Activated effector memory CD4-positive, alpha-beta T cell treated with Interleukin-2 at 50 U/mL for 16 hours (primary cell): ENCODE measurements at regions not wholly inside any gene's neighbourhood (a gene's known extent, or its start where the extent isn't known, plus 50 kb on each side); places are given as distances from the start of the nearest gene placed in this dataset.
A peak's percentile ranks its signal among the peaks of the same experiment; 100 is the strongest.

Experiments used
- DNase-seq: peaks from one replicate; pipeline ENCODE4 v3.0.0-alpha.2; 2020

- no peak for DNase-seq
These were observed 356.1 kb upstream of the SLITRK1 start for GRCh38 chr13:84238381-84238780.

DNA sequence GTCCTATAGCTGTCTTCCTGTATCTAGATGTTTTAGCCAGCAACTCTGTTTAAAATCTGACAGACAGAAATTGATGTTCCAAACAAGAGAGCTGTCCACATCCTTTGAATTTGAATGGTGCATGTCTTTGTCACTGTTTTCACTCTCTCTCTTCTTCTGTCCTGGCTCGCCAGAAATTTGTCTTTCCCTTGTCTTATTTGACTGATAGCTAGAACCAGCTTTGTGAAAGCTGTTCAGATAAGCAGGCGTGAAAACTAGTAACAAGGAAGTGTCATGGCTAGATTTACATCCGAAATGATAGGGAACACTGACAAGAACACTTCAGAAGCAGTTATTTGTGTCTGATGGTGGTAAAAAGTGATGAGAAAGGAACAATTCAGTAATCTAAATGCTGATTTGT lies 354.9 kb upstream of the SLITRK1 start:
- DNase-seq: no peak

GRCh38 chr13:84234416-84234815 lies 352.1 kb upstream of the SLITRK1 start:
- no peak for DNase-seq

- DNase-seq: no peak
These were observed 348.3 kb upstream of the SLITRK1 start for GRCh38 chr13:84230568-84230967.

DNA sequence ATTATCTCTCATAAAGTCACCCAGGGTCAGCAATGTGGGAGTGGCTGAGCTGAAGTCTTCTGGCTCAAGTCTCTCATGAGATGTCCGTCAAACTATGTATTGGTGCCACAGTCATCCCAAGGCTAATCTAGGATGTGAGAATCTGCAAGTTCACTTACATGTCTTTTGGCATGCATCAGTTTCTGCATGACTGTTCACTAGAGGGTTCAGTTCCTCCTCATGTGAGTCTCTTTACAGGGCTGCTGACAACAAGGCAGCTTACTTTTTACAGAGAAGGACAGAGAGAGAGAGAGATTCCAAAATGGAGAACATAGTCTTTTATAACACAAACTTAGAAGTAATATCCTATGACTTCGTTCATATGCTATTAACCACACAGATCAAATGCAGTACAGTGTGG lies 328.8 kb upstream of the SLITRK1 start:
- DNase-seq: no peak

- no peak for DNase-seq
These were observed 326.1 kb upstream of the SLITRK1 start for GRCh38 chr13:84208246-84208910.

DNA sequence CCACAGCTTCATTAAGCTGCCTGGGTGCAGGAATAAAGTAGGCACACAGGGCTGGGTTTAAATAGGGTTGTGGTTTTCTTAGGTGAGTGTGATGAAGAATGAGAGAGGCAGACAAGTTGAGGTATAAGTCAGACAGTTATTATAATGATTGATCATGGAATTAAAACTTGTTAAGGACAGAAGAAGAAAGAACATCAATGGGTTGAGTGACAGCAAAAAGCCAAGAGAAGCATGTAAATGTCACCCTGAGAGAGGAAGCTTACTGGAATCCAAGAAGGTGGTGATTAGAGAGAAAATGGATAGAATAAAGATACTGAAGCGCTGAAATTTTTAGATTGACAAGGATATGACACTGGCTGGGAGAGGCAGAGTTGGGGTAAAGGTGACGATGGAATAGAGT lies 325.2 kb upstream of the SLITRK1 start:
- DNase-seq: no peak

GRCh38 chr13:84200971-84201370 lies 318.7 kb upstream of the SLITRK1 start:
- no peak for DNase-seq

GRCh38 chr13:84192125-84192524 lies 309.9 kb upstream of the SLITRK1 start:
- DNase-seq: no peak

DNA sequence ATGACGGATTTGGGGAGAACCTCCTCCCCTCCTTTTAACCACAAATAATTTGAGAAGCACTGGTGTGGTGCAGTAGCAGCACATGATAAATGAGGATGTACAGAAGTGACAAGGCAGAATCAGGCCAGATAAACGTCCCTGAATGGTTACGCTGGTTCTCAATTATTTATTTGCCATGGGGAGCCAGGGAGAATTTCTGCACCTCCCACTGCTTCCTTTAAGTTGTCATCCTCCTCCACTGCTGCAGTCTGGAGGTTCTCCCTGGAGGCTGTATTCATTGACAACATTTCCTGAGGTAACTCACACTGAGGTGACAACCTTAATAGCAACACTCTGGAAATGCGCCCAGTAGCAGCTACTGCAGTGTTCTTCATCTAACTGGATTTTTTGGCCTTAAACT lies 308.9 kb upstream of the SLITRK1 start:
- DNase-seq: no peak

DNA sequence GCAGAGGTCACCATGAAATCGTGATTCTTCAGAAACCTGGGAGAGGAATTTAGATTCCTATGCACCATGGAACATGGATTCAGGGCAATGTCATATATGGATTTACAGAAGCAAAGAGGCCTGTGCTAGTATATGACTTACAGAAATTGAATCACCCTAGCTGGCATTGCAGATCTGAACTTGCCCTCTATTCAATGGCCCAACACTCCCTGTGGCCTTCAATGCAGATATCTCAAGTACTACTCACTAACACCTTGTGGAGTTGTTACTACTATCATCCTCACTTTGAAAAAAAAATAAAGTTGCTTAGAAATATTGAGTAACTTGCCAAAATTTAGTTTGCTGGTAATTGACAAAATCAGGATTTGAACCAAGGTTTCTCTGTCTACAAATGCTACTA lies 305.4 kb upstream of the SLITRK1 start:
- DNase-seq: no peak

GRCh38 chr13:84139561-84140158 lies 257.4 kb upstream of the SLITRK1 start:
- no peak for DNase-seq

- peak; percentile 35 for DNase-seq
These were observed 255.0 kb upstream of the SLITRK1 start for GRCh38 chr13:84137292-84137691.

DNA sequence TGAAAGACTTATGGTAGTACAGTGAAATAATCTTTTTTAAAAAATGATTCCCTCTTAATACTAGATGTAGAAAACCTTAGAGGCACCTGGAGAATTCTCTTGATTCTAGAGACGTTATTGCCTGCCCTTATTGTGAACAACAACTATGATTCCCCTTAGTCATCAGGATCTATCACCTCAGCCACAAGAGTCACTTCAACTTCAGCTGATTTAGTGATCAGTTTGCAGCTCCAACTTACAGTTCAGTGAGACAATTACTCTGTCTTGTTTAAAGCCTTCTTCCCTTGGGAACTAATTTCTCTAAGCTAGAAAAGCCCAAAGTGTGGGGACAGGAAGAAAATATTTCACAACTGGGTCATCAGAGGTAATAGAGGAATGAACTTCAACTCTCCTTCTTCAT lies 254.3 kb upstream of the SLITRK1 start:
- no peak for DNase-seq

DNA sequence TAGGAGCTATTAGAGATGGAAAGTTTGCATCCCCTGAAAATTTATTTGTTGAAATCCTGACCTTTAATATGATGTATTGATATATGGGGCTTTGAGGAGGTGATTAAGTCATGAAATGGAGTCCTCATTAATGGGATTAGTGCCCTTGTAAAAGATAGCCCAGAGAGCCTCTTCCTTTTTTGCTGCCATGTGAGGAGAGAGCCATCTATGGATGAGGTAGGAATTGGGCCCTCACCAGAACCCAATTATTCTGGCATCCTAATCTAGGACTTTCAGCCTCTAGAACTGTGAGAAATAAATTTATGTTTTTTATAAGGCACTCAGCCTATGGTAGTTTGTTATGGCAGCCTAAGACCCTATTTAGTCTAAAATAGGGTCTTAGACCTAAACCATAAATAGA lies 250.2 kb upstream of the SLITRK1 start:
- no peak for DNase-seq

GRCh38 chr13:84131249-84131648 lies 249.0 kb upstream of the SLITRK1 start:
- DNase-seq: no peak

DNA sequence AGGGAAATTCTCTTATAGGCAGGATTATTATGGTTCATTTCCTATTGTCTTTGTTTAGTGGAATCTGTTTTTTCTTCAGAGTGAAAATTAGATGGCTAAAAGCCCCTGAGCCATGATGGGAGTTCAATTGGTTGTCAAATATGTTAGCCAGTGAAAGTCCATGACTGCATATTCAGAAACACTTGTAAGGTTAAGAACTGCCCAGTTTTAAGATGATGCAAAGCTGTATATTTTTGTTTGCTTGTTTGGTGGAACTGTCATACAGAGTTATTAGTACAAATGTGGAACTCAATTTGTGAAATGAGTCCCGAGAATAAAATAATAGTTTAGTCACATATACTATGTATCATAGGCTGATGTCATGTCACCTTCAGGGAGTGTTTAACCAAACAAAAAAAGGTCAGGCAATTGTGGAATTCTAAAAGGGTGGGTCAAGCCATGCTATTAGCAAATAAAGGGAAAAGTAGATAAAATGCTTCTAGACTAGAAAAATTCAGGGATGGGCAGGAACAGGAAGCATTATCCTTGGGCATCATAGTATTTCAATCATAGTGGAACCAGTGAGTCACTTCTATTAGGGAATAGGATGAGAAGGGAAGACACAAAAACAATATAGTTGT lies 248.3 kb upstream of the SLITRK1 start:
- no peak for DNase-seq

DNA sequence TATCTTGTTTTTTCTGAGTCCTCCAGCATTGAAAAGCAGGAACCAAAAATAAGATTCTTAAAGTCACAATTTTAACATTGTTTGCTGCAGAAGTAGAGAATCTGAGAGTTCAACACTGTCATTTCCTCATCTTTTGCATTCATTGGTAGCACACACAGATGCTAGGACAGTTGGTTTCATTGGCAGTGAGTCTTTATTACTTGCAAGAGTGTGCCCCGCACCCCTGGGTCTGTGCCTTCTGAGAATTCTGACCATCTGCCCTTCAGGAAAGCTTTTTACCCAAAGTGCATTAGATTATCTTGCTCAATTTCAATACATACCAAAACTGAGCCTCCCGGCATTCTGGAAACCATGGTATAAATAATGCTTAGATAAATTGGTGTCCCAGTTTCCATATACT lies 247.7 kb upstream of the SLITRK1 start:
- DNase-seq: no peak

- no peak for DNase-seq
These were observed 245.4 kb upstream of the SLITRK1 start for GRCh38 chr13:84127597-84128128.

GRCh38 chr13:84126671-84127171 lies 244.4 kb upstream of the SLITRK1 start:
- no peak for DNase-seq

DNA sequence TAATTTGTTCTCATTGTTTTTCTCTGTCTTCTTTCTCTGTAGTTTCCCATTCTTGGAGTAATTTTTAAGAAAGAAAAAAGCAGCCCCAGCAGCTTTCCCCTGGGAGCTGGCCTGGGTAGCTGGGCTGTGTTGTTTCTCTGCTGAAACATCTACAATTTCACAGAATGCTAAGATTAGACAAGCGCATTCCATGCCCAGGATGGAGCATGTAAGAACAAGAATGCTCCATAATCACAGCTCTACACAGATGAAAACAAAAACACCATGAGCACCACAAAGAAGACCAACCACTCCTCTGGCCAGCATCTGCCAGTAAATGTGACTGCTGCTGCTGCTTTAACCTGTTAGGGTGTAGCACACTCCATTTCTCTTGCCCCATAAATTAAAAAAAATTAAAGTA lies 239.2 kb upstream of the SLITRK1 start:
- DNase-seq: no peak

GRCh38 chr13:84118839-84119409 lies 236.7 kb upstream of the SLITRK1 start:
- DNase-seq: no peak

DNA sequence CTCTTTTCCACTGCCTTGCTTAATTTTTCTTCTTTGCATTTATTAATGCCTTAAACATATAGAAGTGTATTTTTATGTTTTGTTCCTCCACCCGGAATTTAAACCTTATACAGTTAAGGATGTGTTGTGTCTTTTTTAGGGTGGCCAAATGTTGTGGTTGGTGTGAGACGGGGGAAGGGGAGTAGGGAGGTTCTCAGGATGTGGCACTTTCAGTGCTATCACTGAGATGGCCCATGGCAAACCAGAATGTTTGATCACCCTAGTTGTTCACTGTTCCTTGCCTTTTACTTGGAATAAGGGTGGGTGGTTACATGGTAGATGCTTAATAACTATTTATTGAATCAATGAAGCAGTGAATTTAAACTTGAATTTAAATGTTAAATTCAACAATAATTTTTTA lies 216.0 kb upstream of the SLITRK1 start:
- DNase-seq: no peak

GRCh38 chr13:84097148-84097547 lies 214.9 kb upstream of the SLITRK1 start:
- DNase-seq: no peak
